Suprapubic skin (tissue), 3 donors: ENCODE measurements at regions not wholly inside any gene's neighbourhood (a gene's known extent, or its start where the extent isn't known, plus 50 kb on each side); places are given as distances from the start of the nearest gene placed in this dataset.

Experiments
- POLR2A ChIP-seq, 2 donors: fragments of 450-650 bp; IDR thresholded peaks; one replicate each; pipeline ENCODE4 v1.6.1; 2017; ENCODE audit warnings: antibody characterized with exemption in 2 of 2, mild to moderate bottlenecking in 2 of 2, moderate library complexity in 2 of 2
- TF ChIP-seq, protein P1 (sequence below), 2 donors: fragments of 200-600 bp in 1 of 2; fragments of 450-650 bp in 1 of 2; sonication (generic) in 1 of 2; IDR thresholded peaks; one replicate each; pipeline ENCODE4 v1.5.1; 2016 to 2019; ENCODE audit warnings: antibody characterized with exemption in 2 of 2, mild to moderate bottlenecking in 1 of 2, moderate library complexity in 1 of 2

DNA sequence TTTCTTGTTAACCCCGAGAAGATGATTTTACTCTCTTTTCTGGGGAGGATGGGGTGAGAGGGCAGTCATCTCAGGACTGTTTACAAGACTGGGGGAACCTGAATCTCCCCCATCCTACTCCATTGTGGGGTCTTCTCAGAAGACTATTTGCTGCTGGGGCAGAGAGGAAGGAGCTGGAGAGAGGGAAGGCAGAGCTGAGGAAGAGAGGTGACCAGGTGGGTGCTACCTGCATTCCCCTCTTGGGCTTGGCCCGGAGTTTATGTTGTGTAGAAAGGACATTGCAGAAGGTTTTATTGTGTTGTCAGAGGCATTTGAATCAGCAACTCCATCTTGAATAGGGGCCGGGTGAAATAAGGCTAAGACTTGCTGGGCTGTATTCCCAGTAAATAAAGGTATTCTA, 247.1 kb upstream of the GALNT17 start:
- TF ChIP-seq, protein P1, sequence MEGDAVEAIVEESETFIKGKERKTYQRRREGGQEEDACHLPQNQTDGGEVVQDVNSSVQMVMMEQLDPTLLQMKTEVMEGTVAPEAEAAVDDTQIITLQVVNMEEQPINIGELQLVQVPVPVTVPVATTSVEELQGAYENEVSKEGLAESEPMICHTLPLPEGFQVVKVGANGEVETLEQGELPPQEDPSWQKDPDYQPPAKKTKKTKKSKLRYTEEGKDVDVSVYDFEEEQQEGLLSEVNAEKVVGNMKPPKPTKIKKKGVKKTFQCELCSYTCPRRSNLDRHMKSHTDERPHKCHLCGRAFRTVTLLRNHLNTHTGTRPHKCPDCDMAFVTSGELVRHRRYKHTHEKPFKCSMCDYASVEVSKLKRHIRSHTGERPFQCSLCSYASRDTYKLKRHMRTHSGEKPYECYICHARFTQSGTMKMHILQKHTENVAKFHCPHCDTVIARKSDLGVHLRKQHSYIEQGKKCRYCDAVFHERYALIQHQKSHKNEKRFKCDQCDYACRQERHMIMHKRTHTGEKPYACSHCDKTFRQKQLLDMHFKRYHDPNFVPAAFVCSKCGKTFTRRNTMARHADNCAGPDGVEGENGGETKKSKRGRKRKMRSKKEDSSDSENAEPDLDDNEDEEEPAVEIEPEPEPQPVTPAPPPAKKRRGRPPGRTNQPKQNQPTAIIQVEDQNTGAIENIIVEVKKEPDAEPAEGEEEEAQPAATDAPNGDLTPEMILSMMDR (IDR thresholded peaks at IDR 0.05): no peak
- TF ChIP-seq POLR2A (IDR thresholded peaks at IDR 0.05): no peak
